Ishikawa (cell line): ENCODE measurements at regions not wholly inside any gene's neighbourhood (a gene's known extent, or its start where the extent isn't known, plus 50 kb on each side); places are given as distances from the start of the nearest gene placed in this dataset.

ENCODE experiments used
- MAX ChIP-seq: IDR thresholded peaks from 2 replicates; pipeline ENCODE4 v1.6.1; 2012
- TCF12 ChIP-seq: IDR thresholded peaks from 2 replicates; pipeline ENCODE4 v1.6.1; 2012; ENCODE audit warnings: low read depth

- no peak for TF ChIP-seq TCF12
- TF ChIP-seq MAX: no peak
These were observed 459.8 kb downstream of the IPMK start for GRCh38 chr10:57807906-57808305.
